HepG2 (cell line): ENCODE measurements at regions not wholly inside any gene's neighbourhood (a gene's known extent, or its start where the extent isn't known, plus 50 kb on each side); places are given as distances from the start of the nearest gene placed in this dataset.

ENCODE experiments used
- ATAC-seq: fragments of 200-7000 bp; cut with Tn5 transposase; 3 replicates; pipeline ENCODE4 v1.9.1; 2020; ENCODE audit warnings: mild to moderate bottlenecking, moderate library complexity
- BruUV-seq: library from RNA; stranded (reverse); fragments of 400-500 nt; replicated peaks from 2 replicates; lab custom pipeline; 2021; lab: Mats Ljungman, UMichigan
- CTCF ChIA-PET: fragments of 300-600 bp; formaldehyde crosslinking; extraction: SDS; loops from one replicate; lab custom pipeline; 2021; ENCODE audit warnings: low total read pairs, inconsistent platforms, low intra/inter-chr PET ratio; lab: Yijun Ruan, JAX
- POLR2A ChIA-PET: fragments of 350-600 bp; sonication (Branson Sonifier 250); formaldehyde crosslinking; loops from one replicate; lab custom pipeline; 2020; ENCODE audit warnings: antibody characterized with exemption, inconsistent platforms; lab: Yijun Ruan, JAX
- DNase-seq: peaks from one replicate; pipeline ENCODE4 v3.0.0-alpha.2; 2015; ENCODE audit warnings: low spot score
- FAIRE-seq: peaks from 3 replicates; lab custom pipeline; 2011; peaks lifted over from hg19 to GRCh38; lab: Jason Lieb, UNC
- H2AFZ ChIP-seq: one replicate; pipeline ENCODE4 v1.6.1; 2011; ENCODE audit warnings: low read length, inconsistent platforms
- H3K27ac ChIP-seq: fragments of 300-600 bp; 3 replicates; pipeline ENCODE4 v1.8.0; 2011; ENCODE audit warnings: mixed run types, mild to moderate bottlenecking, mixed read lengths, low read length, inconsistent platforms; ENCODE audit not compliant: insufficient read depth; ENCODE audit errors: extremely low read length
- H3K27me3 ChIP-seq, 2 experiments: fragments of 200-600 bp in 1 of 2; 2 replicates in 1 of 2; 3 replicates in 1 of 2; pipeline versions ENCODE4 v1.6.0 to v1.8.0; 2011; ENCODE audit warnings: low read length in 2 of 2, mild to moderate bottlenecking in 2 of 2, moderate library complexity in 2 of 2, inconsistent platforms in 1 of 2; ENCODE audit not compliant: insufficient read depth in 2 of 2, control insufficient read depth in 1 of 2
- H3K36me3 ChIP-seq, 2 experiments: fragments of 200-600 bp in 1 of 2; replicated peaks in 1 of 2; 2 replicates in 1 of 2; 3 replicates in 1 of 2; pipeline versions ENCODE4 v1.5.1 to v1.8.0; 2011; ENCODE audit warnings: low read length in 2 of 2, inconsistent platforms in 1 of 2; ENCODE audit not compliant: insufficient read depth in 2 of 2, control insufficient read depth in 1 of 2
- H3K4me1 ChIP-seq: 2 replicates; pipeline ENCODE4 v1.5.1; 2012; ENCODE audit warnings: low read length, inconsistent platforms; ENCODE audit not compliant: insufficient read depth
- H3K4me2 ChIP-seq: 2 replicates; pipeline ENCODE4 v1.6.0; 2011; ENCODE audit warnings: low read depth, low read length, inconsistent platforms
- H3K4me3 ChIP-seq, 3 experiments: fragments of 200-600 bp in 1 of 3; sonication (generic), shearing (Covaris generic) in 1 of 3; replicated peaks in 1 of 3; 2 replicates each; pipeline ENCODE4 v1.5.1; 2011 to 2016; ENCODE audit warnings: low read length in 3 of 3, inconsistent platforms in 2 of 3, low read depth in 2 of 3, mild to moderate bottlenecking in 2 of 3, control low read depth in 1 of 3, mixed read lengths in 1 of 3; ENCODE audit not compliant: insufficient read depth in 1 of 3
- H3K79me2 ChIP-seq: one replicate; pipeline ENCODE4 v1.6.1; 2011; ENCODE audit warnings: low read length, inconsistent platforms; ENCODE audit not compliant: insufficient read depth
- H3K9ac ChIP-seq: 2 replicates; pipeline ENCODE4 v1.6.0; 2011; ENCODE audit warnings: mild to moderate bottlenecking, low read depth, low read length, inconsistent platforms; ENCODE audit not compliant: insufficient read depth
- H3K9me3 ChIP-seq: 2 replicates; pipeline ENCODE4 v1.5.1; 2012; ENCODE audit warnings: mild to moderate bottlenecking, low read length
- H4K20me1 ChIP-seq: 2 replicates; pipeline ENCODE4 v1.6.0; 2011; ENCODE audit warnings: inconsistent platforms, mild to moderate bottlenecking, low read length, moderate library complexity; ENCODE audit not compliant: insufficient read depth
- ATF5 ChIP-seq: sonication (generic); formaldehyde crosslinking; IDR thresholded peaks from 2 replicates; pipeline ENCODE4 v1.4.0; 2020; ENCODE audit warnings: mild to moderate bottlenecking, low read depth, missing genetic modification reagents
- BRCA1 ChIP-seq: sonication (generic); formaldehyde crosslinking; IDR thresholded peaks from 2 replicates; pipeline ENCODE4 v1.4.0; 2020; ENCODE audit warnings: missing genetic modification reagents
- IRX3 ChIP-seq: sonication (generic); formaldehyde crosslinking; IDR thresholded peaks from 2 replicates; pipeline ENCODE4 v1.8.1; 2023; ENCODE audit warnings: mild to moderate bottlenecking, low read depth, missing genetic modification reagents, borderline replicate concordance
- MAFF ChIP-seq: IDR thresholded peaks from 2 replicates; pipeline ENCODE4 v1.6.1; 2011; ENCODE audit warnings: low read depth, low read length, improper control_type of control experiment
- MAFK ChIP-seq, 2 experiments: IDR thresholded peaks in 1 of 2; conservative IDR thresholded peaks in 1 of 2; 2 replicates each; pipeline ENCODE4 v1.6.1; 2011; ENCODE audit warnings: improper control_type of control experiment in 2 of 2, low read length in 2 of 2
- MNT ChIP-seq: fragments of 450-650 bp; IDR thresholded peaks from 2 replicates; pipeline ENCODE4 v1.6.1; 2016
- MYC ChIP-seq: sonication (generic); formaldehyde crosslinking; IDR thresholded peaks from 2 replicates; pipeline ENCODE4 v1.9.0; 2021; ENCODE audit warnings: missing genetic modification reagents, borderline replicate concordance
- PPARG ChIP-seq: conservative IDR thresholded peaks from 2 replicates; pipeline ENCODE4 v1.6.1; 2016; ENCODE audit warnings: missing biosample characterization, missing genetic modification reagents
- RXRA ChIP-seq: sonication (generic); formaldehyde crosslinking; IDR thresholded peaks from 2 replicates; pipeline ENCODE4 v1.5.1; 2020; ENCODE audit warnings: missing genetic modification reagents
- SNRNP70 ChIP-seq: fragments of 200-400 bp; formaldehyde crosslinking; IDR thresholded peaks from 2 replicates; pipeline ENCODE4 v1.6.1; 2017; ENCODE audit warnings: mild to moderate bottlenecking, low read depth, low read length, moderate library complexity
- SRY ChIP-seq: sonication (generic); formaldehyde crosslinking; IDR thresholded peaks from 2 replicates; pipeline ENCODE4 v1.8.0; 2022; ENCODE audit warnings: mild to moderate bottlenecking, missing genetic modification reagents
- TOPORS ChIP-seq: sonication (generic); formaldehyde crosslinking; IDR thresholded peaks from 2 replicates; pipeline ENCODE4 v1.8.0; 2023; ENCODE audit warnings: mild to moderate bottlenecking, missing genetic modification reagents
- TRIM24 ChIP-seq: sonication (generic); formaldehyde crosslinking; IDR thresholded peaks from 2 replicates; pipeline ENCODE4 v1.8.0; 2022; ENCODE audit warnings: mild to moderate bottlenecking, missing genetic modification reagents
- ZBTB42 ChIP-seq: sonication (generic); formaldehyde crosslinking; IDR thresholded peaks from 2 replicates; pipeline ENCODE4 v1.5.0; 2020; ENCODE audit warnings: mild to moderate bottlenecking, missing genetic modification reagents
- ZFP1 ChIP-seq: IDR thresholded peaks from 2 replicates; pipeline ENCODE4 v1.6.1; 2016
- ZMYM2 ChIP-seq: sonication (generic); formaldehyde crosslinking; IDR thresholded peaks from 2 replicates; pipeline ENCODE4 v1.8.0; 2022; ENCODE audit warnings: mild to moderate bottlenecking, missing genetic modification reagents
- ZNF224 ChIP-seq: sonication (generic); formaldehyde crosslinking; IDR thresholded peaks from 2 replicates; pipeline ENCODE4 v1.5.0; 2020; ENCODE audit warnings: mild to moderate bottlenecking, missing genetic modification reagents
- in situ Hi-C: cut with HindIII; loops from 2 replicates; pipeline ENCODE4 v1.10.0; 2017; ENCODE audit warnings: low pct_unique_long_range_greater_than_20kb; ENCODE audit not compliant: extremely low pct_ligation_motif_present
- intact Hi-C: fragments of 100-400 bp; cut with micrococcal nuclease; formaldehyde crosslinking; loops from one replicate; pipeline ENCODE4 v1.10.0; 2022; ENCODE audit not compliant: unreplicated experiment

- no peak for TF ChIP-seq TOPORS (CRISPR knock-in tag)
- 0 out of 2 replicates have a peak, but pooled peaks have one; percentile 8 for TF ChIP-seq MNT
- TF ChIP-seq MYC: peak; percentile 39; the same call in 1 of the 2 replicates
- TF ChIP-seq RXRA: no peak
- TF ChIP-seq, all 625 proteins: peak for 3
These were observed 257.9 kb upstream of the ATP5MC3 start (continued) for GRCh38 chr2:175439416-175439815.

- FAIRE-seq: no peak
- POLR2A ChIA-PET: no interaction called here
- no peak for TF ChIP-seq BRCA1 (CRISPR knock-in tag)
- TF ChIP-seq MAFF: peak; percentile 53
- TF ChIP-seq TRIM24 (CRISPR knock-in tag): no peak
- no peak for TF ChIP-seq SRY (CRISPR knock-in tag)
- TF ChIP-seq ATF5 (CRISPR knock-in tag): no peak
- TF ChIP-seq ZNF224 (CRISPR knock-in tag): no peak
- TF ChIP-seq ZMYM2 (CRISPR knock-in tag): no peak
- no peak for TF ChIP-seq SNRNP70
- TF ChIP-seq MAFK (conservative IDR thresholded peaks at IDR 0.05 in 1 of 2, IDR thresholded peaks at IDR 0.05 in 1 of 2; ENCODE audit: low read length in 2 of 2): peak; percentile 63 to 81
- TF ChIP-seq ZBTB42: no peak
- no peak for TF ChIP-seq IRX3 (CRISPR knock-in tag)
- no peak for TF ChIP-seq PPARG
- TF ChIP-seq ZFP1 (CRISPR knock-in tag): no peak
- TF ChIP-seq, all 625 proteins: peak for 2
- H3K36me3 ChIP-seq: no peaks in the 10 kb centered on the region
- intact Hi-C loops: no loop called here
- no peaks in the 10 kb centered on the region for H4K20me1 ChIP-seq
- CTCF ChIA-PET: no interaction called here
- no TSS peak for BruUV-seq
- no peak overlapping the region for H3K4me3 ChIP-seq
- ATAC-seq: no peak
- no peaks in the 10 kb centered on the region for H3K79me2 ChIP-seq
- no peaks in the 10 kb centered on the region for H3K4me1 ChIP-seq
- H3K27ac ChIP-seq: no peak overlapping the region
- H3K4me2 ChIP-seq: no peak overlapping the region
- peaks cover 1 to 21% of the 10 kb centered on the region in 2 experiments; a peak in 3 of 5 replicates for H3K27me3 ChIP-seq
- no peak for DNase-seq
- H3K9me3 ChIP-seq: no peaks in the 10 kb centered on the region
- H3K9ac ChIP-seq: no peak overlapping the region
- in situ Hi-C loops: no loop called here
- no peak overlapping the region for H2AFZ ChIP-seq
These were observed 255.7 kb upstream of the ATP5MC3 start for GRCh38 chr2:175437167-175437566.
